ENCODE measurements at regions not wholly inside any gene's neighbourhood (a gene's known extent, or its start where the extent isn't known, plus 50 kb on each side); places are given as distances from the start of the nearest gene placed in this dataset.
"Not testable (repeated sequence)": the region's sequence is repeated elsewhere in the genome, so short reads cannot be mapped to it uniquely, and the experiment has no call there.

DNA sequence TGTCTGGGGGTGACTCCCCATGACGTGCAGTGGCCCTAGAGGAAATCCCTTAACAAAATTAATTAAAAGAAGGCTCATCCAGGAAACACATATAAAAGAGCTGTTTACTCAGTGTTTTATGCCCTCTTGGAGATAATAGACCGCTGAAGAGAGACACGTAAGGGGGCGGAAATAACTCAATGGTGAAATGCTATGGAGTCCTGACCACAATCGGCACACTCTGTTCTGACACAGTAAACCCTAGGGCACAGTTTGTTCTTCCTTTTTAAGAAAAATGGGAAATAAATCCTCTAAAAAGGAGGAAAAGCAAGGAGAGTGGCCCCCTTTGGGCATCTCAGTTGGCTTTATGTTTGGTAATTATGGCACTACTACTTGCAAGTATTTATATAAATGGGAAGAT, 237.3 kb downstream of the POTEH start:
- TF ChIP-seq, protein P1, sequence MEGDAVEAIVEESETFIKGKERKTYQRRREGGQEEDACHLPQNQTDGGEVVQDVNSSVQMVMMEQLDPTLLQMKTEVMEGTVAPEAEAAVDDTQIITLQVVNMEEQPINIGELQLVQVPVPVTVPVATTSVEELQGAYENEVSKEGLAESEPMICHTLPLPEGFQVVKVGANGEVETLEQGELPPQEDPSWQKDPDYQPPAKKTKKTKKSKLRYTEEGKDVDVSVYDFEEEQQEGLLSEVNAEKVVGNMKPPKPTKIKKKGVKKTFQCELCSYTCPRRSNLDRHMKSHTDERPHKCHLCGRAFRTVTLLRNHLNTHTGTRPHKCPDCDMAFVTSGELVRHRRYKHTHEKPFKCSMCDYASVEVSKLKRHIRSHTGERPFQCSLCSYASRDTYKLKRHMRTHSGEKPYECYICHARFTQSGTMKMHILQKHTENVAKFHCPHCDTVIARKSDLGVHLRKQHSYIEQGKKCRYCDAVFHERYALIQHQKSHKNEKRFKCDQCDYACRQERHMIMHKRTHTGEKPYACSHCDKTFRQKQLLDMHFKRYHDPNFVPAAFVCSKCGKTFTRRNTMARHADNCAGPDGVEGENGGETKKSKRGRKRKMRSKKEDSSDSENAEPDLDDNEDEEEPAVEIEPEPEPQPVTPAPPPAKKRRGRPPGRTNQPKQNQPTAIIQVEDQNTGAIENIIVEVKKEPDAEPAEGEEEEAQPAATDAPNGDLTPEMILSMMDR (conservative IDR thresholded peaks at IDR 0.05; ENCODE audit: low read depth, low read length) = not testable (repeated sequence)
- TF ChIP-seq EZH2 (IDR thresholded peaks at IDR 0.05; ENCODE audit: low read length, unreplicated experiment); EZH2phosphoT487 (IDR thresholded peaks at IDR 0.05; ENCODE audit: borderline replicate concordance, low read length): not testable (repeated sequence)

Measured in PC-3 (cell line).